ENCODE measurements at regions not wholly inside any gene's neighbourhood (a gene's known extent, or its start where the extent isn't known, plus 50 kb on each side); places are given as distances from the start of the nearest gene placed in this dataset.

- Histone ChIP-seq H3K27me3 (replicated peaks) (no peaks in the 10 kb centered on the region), H3K36me3 (replicated peaks) (no peaks in the 10 kb centered on the region), H3K27ac (no peak overlapping the region), H3K4me3 (ENCODE audit: low read depth, low read length) (no peak overlapping the region)
- no peak for DNase-seq
- in situ Hi-C loops (cut with HindIII; ENCODE audit: low pct_ligation_motif_present, low sequenced_read_pairs) = no loop called here
- TF ChIP-seq CTCF (IDR thresholded peaks at IDR 0.05; ENCODE audit: low read depth, low read length, missing control alignments) = no peak
Observed at GRCh38 chr1:72917920-72918319, 635.6 kb upstream of the NEGR1 start.

GRCh38 chr1:72915581-72915980 lies 633.2 kb upstream of the NEGR1 start:
- no peak for DNase-seq
- Histone ChIP-seq H3K36me3 (replicated peaks) (no peaks in the 10 kb centered on the region), H3K27me3 (replicated peaks) (no peaks in the 10 kb centered on the region), H3K4me3 (ENCODE audit: low read depth, low read length) (no peak overlapping the region), H3K27ac (no peak overlapping the region)
- in situ Hi-C loops (cut with HindIII; ENCODE audit: low pct_ligation_motif_present, low sequenced_read_pairs) = no loop called here
- TF ChIP-seq CTCF (IDR thresholded peaks at IDR 0.05; ENCODE audit: low read depth, low read length, missing control alignments) = no peak

- no peaks in the 10 kb centered on the region for H3K27me3 ChIP-seq (replicated peaks)
- no peak overlapping the region for H3K27ac ChIP-seq
- TF ChIP-seq CTCF (IDR thresholded peaks at IDR 0.05; ENCODE audit: low read depth, low read length, missing control alignments) = no peak
- no peak overlapping the region for H3K4me3 ChIP-seq (ENCODE audit: low read depth, low read length)
- no peaks in the 10 kb centered on the region for H3K36me3 ChIP-seq (replicated peaks)
- in situ Hi-C loops (cut with HindIII; ENCODE audit: low pct_ligation_motif_present, low sequenced_read_pairs) = no loop called here
- DNase-seq = no peak
Observed at GRCh38 chr1:72911656-72912055, 629.3 kb upstream of the NEGR1 start.

GRCh38 chr1:72896256-72896655 lies 613.9 kb upstream of the NEGR1 start:
- no peaks in the 10 kb centered on the region for H3K27me3 ChIP-seq (replicated peaks)
- H3K4me3 ChIP-seq (ENCODE audit: low read depth, low read length) = no peak overlapping the region
- no peak overlapping the region for H3K27ac ChIP-seq
- no peak for DNase-seq
- no peak for TF ChIP-seq CTCF (IDR thresholded peaks at IDR 0.05; ENCODE audit: low read depth, low read length, missing control alignments)
- in situ Hi-C loops (cut with HindIII; ENCODE audit: low pct_ligation_motif_present, low sequenced_read_pairs) = no loop called here
- no peaks in the 10 kb centered on the region for H3K36me3 ChIP-seq (replicated peaks)

GRCh38 chr1:72892461-72892860 lies 610.1 kb upstream of the NEGR1 start:
- TF ChIP-seq CTCF (IDR thresholded peaks at IDR 0.05; ENCODE audit: low read depth, low read length, missing control alignments) = no peak
- DNase-seq = no peak
- Histone ChIP-seq H3K27me3 (replicated peaks) (no peaks in the 10 kb centered on the region), H3K4me3 (ENCODE audit: low read depth, low read length) (no peak overlapping the region), H3K36me3 (replicated peaks) (no peaks in the 10 kb centered on the region), H3K27ac (no peak overlapping the region)
- in situ Hi-C loops (cut with HindIII; ENCODE audit: low pct_ligation_motif_present, low sequenced_read_pairs) = no loop called here

GRCh38 chr1:72891976-72892375 lies 609.6 kb upstream of the NEGR1 start:
- no peak for TF ChIP-seq CTCF (IDR thresholded peaks at IDR 0.05; ENCODE audit: low read depth, low read length, missing control alignments)
- Histone ChIP-seq H3K27ac (no peak overlapping the region), H3K36me3 (replicated peaks) (no peaks in the 10 kb centered on the region), H3K4me3 (ENCODE audit: low read depth, low read length) (no peak overlapping the region), H3K27me3 (replicated peaks) (no peaks in the 10 kb centered on the region)
- no peak for DNase-seq
- in situ Hi-C loops (cut with HindIII; ENCODE audit: low pct_ligation_motif_present, low sequenced_read_pairs) = no loop called here
